ENCODE measurements at regions not wholly inside any gene's neighbourhood (a gene's known extent, or its start where the extent isn't known, plus 50 kb on each side); places are given as distances from the start of the nearest gene placed in this dataset.

DNA sequence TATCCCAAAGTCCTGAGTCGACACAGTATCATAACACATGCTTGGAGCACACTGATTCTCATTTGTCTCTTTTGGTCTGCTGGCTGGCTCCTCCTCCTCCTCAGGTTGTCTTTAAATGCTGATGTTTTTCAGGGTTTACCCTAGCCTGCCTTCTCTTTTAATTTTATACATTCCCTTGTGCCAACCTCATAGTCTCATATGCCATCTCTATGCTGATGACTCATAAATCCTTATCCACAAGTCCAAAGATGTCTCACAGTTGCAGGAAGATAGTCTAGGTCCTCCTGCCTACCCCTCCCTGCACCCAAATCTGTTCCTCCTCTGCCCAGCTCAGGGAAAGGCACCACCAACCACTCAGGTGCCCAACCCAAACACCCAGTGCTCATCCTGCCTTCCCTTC is 108.3 kb downstream of the SIPA1L2 start:
- Mint-ChIP-seq H3K9me3 (no peaks in the 10 kb centered on the region), H3K27ac (no peak overlapping the region), H3K27me3 (no peaks in the 10 kb centered on the region), H3K36me3 (ENCODE audit: low read depth) (no peaks in the 10 kb centered on the region), H3K4me3 (no peak overlapping the region), H3K4me1 (ENCODE audit: low read depth) (peaks cover 31% of the 10 kb centered on the region)
- intact Hi-C loops (cut with micrococcal nuclease), result no loop called here

DNA sequence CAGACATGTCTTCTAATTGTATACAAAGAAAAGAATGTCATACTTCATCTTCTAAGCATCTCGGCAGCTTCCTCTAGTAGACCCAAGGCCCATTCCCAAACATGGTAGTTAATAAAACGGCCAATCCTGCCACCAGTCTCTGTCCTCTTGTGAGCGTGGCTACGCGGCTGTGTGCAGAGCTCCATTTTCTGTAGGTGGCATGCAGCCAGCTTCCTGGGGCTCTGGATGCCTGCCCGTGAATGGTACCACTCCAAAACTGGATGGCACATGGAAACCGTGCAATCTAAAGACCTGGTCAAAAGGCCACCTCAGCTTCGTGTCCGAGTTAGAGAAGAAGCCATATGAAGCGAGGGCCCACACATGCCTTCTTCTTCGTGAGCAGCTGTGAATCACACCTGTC is 110.7 kb downstream of the SIPA1L2 start:
- Mint-ChIP-seq H3K9me3 (no peaks in the 10 kb centered on the region), H3K27ac (no peak overlapping the region), H3K4me3 (no peak overlapping the region), H3K36me3 (ENCODE audit: low read depth) (peaks cover 17% of the 10 kb centered on the region), H3K27me3 (no peaks in the 10 kb centered on the region), H3K4me1 (ENCODE audit: low read depth) (peaks cover 22% of the 10 kb centered on the region)
- intact Hi-C loops (cut with micrococcal nuclease), result no loop called here

DNA sequence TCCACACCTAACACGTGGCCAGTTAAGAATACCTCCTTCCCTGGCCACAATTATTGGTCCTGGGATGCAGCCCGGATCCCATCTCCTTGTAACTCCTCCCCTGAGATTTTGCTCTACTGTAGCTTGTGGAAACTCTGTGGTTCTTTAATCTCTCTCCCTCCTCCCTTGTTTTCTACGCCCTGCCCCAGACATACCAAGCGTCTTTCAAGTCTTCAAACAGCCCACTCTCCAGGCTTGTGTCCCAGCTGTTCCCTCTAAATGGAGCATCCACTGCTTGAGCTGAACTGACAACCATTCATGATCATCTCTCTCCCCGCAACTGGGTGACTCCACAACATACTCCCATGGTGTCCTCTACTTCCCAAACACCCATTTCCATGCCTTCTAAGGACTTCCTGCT is 111.6 kb downstream of the SIPA1L2 start:
- Mint-ChIP-seq H3K27ac (no peak overlapping the region), H3K36me3 (ENCODE audit: low read depth) (peaks cover 26% of the 10 kb centered on the region), H3K27me3 (no peaks in the 10 kb centered on the region), H3K9me3 (no peaks in the 10 kb centered on the region), H3K4me1 (ENCODE audit: low read depth) (peaks cover 22% of the 10 kb centered on the region), H3K4me3 (no peak overlapping the region)
- intact Hi-C loops (cut with micrococcal nuclease), result no loop called here

DNA sequence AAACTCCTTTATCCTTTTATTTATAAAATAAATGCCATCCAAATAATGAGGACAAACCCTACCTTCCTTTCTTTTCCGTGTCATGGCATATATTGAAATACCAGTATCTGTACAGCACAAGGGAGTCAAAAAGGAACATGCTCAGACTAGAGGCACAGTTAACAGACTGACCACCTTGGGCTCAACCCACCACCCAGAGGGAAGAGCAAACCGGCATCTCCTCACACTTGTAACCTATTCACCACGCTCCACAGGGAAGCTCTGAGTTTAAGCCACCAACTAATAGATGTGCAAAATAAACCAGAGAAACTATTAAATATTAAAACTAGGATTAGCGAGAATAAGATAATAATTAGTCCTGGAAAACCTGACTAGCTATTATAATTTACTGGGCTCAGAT is 112.7 kb downstream of the SIPA1L2 start:
- H3K9me3 Mint-ChIP-seq, result no peaks in the 10 kb centered on the region
- H3K27me3 Mint-ChIP-seq, result no peaks in the 10 kb centered on the region
- intact Hi-C loops (cut with micrococcal nuclease), result no loop called here
- no peak overlapping the region for H3K4me3 Mint-ChIP-seq
- peaks cover 30% of the 10 kb centered on the region for H3K36me3 Mint-ChIP-seq (ENCODE audit: low read depth)
- H3K4me1 Mint-ChIP-seq (ENCODE audit: low read depth), result peaks cover 23% of the 10 kb centered on the region
- H3K27ac Mint-ChIP-seq, result no peak overlapping the region

DNA sequence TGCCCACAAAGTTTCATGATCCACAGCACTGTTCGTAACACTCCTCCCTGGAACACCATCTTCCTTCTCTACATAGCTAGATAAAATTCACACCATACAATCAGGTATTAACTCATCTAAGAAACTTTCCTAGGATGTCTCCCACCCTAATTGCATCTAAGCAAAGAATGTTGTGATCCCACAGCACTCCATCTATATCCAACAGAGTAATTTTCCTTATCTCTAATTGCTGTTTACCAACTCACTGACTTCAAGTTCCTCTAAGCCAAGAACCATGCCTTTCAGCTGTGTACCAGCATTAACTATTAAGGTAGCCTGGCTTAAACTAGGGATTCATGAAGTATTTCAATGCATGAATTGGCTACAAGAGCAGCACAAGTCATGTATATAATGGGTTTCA is 114.2 kb downstream of the SIPA1L2 start:
- Mint-ChIP-seq H3K36me3 (ENCODE audit: low read depth) (peaks cover 36% of the 10 kb centered on the region), H3K4me3 (no peak overlapping the region), H3K27ac (no peak overlapping the region), H3K27me3 (no peaks in the 10 kb centered on the region), H3K4me1 (ENCODE audit: low read depth) (peaks cover 28% of the 10 kb centered on the region), H3K9me3 (no peaks in the 10 kb centered on the region)
- intact Hi-C loops (cut with micrococcal nuclease), result no loop called here

DNA sequence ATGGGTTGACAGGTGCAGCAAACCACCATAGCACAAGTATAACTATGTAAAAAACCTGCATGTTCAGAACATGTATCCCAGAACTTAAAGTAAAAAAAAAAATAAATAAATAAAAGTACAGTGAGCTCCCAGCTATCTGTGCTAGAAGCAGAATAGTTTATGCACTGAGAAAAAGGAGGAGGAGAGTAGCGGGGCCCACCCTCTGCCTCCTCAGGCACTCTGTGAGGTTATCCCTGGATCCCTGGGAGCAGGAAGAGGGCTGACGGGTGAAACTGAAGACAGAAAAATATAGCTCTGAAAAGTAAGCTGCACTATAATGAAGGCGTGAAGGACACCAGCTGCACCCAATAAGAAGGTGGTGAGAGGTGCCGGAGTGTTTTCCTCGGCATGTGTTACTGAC is 117.2 kb downstream of the SIPA1L2 start:
- no peak overlapping the region for H3K4me3 Mint-ChIP-seq
- H3K27me3 Mint-ChIP-seq, result no peaks in the 10 kb centered on the region
- H3K4me1 Mint-ChIP-seq (ENCODE audit: low read depth), result peaks cover 33% of the 10 kb centered on the region

DNA sequence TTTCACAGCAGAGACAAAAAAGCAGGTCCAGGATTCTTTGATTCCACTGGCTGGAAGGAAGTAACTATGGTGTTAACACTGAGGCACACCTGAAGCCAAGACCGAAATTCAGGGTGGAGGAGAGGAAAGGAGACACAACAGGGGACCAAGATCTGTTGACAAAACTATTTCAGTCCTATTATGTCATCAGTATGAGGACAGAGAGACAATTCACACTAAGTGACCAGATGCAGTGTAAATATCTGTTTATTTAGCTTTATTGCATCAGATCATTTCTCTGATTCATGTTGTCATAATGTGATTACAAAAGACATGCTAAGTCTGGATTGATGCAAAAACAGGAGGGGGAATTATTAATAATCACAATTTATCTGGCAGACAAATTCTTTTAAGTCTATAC is 118.8 kb downstream of the SIPA1L2 start:
- intact Hi-C loops (cut with micrococcal nuclease), result no loop called here
- no peaks in the 10 kb centered on the region for H3K27me3 Mint-ChIP-seq
- peaks cover 33% of the 10 kb centered on the region for H3K4me1 Mint-ChIP-seq (ENCODE audit: low read depth)
- no peak overlapping the region for H3K4me3 Mint-ChIP-seq
- no peaks in the 10 kb centered on the region for H3K9me3 Mint-ChIP-seq
- H3K27ac Mint-ChIP-seq, result no peak overlapping the region
- peaks cover 36% of the 10 kb centered on the region for H3K36me3 Mint-ChIP-seq (ENCODE audit: low read depth)

More for the DNA sequence above, 117.2 kb downstream of the SIPA1L2 start:
- Mint-ChIP-seq H3K27ac (no peak overlapping the region), H3K36me3 (ENCODE audit: low read depth) (peaks cover 36% of the 10 kb centered on the region), H3K9me3 (no peaks in the 10 kb centered on the region)
- intact Hi-C loops (cut with micrococcal nuclease), result no loop called here

DNA sequence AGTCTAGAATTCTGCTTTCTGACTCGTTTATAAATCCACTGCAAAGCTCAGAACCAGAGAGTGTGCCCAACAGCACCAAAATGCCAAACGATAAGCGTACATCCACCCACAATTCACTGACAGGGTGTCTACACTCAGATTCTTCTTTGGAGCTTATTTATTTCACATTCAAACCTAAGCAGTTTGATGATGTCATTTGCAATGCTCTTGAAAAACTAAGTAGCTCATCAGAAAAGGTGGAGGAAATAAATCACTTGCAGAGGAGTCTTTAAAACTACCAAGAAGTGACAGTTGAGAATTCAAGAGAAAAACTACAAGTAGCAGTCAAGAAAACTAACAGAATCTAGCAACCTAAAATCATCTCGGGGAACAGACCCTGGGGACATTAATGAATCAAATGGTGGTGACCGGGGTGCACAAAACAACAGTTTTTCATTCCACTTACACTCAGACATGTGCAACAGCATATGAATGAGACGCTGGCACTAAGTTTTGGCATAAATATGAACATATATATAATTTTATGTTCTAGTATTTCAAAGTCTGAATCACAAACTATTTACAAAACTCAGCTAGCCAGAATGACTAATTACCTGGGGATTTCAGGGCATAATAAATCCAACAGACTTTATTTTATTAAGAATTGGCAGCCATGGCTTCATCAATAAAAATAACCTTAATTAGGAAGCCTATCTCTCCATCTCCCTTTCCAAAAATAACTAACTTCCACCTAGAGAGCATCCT is 119.4 kb downstream of the SIPA1L2 start:
- Mint-ChIP-seq H3K9me3 (no peaks in the 10 kb centered on the region), H3K27ac (no peak overlapping the region), H3K4me1 (ENCODE audit: low read depth) (peaks cover 33% of the 10 kb centered on the region), H3K27me3 (no peaks in the 10 kb centered on the region), H3K4me3 (no peak overlapping the region), H3K36me3 (ENCODE audit: low read depth) (peaks cover 32% of the 10 kb centered on the region)
- intact Hi-C loops (cut with micrococcal nuclease), result no loop called here

DNA sequence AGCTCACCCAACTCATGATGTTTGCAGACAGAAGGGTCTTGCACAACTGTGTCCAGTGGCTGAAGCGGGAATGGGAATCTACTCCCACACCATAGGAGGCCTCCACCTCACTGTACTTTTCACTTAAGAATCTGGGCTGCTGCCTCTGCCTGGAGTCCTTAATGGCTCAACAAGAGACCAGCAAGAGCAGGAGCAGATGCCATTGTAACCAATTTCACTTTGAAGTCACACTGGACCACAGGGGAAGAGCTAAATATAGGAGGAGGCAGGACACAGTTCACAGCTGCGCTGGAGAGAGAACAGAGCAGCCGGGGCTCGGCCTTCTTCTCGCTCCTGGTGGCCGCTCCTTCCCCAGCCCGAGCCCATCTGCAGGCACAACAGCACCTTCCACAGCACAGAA is 120.4 kb downstream of the SIPA1L2 start:
- Mint-ChIP-seq H3K4me1 (ENCODE audit: low read depth) (peaks cover 33% of the 10 kb centered on the region), H3K27me3 (no peaks in the 10 kb centered on the region), H3K27ac (no peak overlapping the region), H3K4me3 (no peak overlapping the region), H3K36me3 (ENCODE audit: low read depth) (peaks cover 22% of the 10 kb centered on the region), H3K9me3 (no peaks in the 10 kb centered on the region)
- intact Hi-C loops (cut with micrococcal nuclease), result no loop called here

DNA sequence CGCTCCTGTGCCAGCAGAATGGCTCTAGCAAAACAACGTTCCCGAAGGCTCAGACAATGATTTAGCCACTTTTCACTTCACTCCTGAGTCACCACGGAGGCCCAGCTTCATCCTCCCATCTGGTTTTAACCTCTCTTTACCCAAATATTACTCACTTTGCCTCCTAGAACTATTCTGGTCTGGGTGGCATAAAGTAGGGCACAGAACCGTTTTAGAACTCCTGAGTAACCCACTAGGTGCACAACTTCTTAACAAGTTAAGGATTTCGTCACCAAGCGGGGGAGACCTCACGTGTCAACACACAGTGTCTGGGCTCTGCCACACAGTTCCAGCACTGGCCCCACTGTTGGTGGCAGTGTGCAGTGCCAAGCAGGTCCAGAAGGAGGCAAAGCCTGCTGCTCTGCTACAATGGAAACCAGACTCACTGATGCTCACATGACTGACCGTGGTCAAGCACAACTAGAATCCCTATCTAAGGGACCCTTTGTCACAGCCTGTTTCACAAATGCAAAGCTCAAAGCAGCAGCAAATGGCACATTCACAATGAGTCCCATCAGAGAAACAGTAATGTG is 121.7 kb downstream of the SIPA1L2 start:
- intact Hi-C loops (cut with micrococcal nuclease), result no loop called here
- Mint-ChIP-seq H3K4me3 (no peak overlapping the region), H3K9me3 (no peaks in the 10 kb centered on the region), H3K27me3 (no peaks in the 10 kb centered on the region), H3K36me3 (ENCODE audit: low read depth) (peaks cover 9% of the 10 kb centered on the region), H3K27ac (no peak overlapping the region), H3K4me1 (ENCODE audit: low read depth) (peaks cover 38% of the 10 kb centered on the region)

DNA sequence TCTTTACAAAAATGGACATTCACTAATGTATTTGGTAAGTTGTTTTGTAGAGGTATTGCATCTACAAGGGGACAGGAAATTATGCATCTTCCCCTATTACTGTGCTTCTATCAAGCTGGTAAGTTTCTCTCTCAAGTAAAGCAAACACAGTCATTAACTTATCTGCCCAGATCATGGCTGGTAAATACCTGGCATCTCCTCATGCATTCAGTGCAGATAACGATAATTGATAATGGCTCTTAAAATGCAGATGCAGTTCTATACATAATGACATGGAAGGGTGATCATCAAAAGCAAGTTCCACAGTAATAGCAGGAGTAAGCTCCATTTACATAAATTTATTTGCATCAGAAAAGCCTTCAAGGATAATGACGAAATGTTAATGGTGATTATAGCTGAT is 122.4 kb downstream of the SIPA1L2 start:
- intact Hi-C loops (cut with micrococcal nuclease), result no loop called here
- Mint-ChIP-seq H3K27me3 (no peaks in the 10 kb centered on the region), H3K4me1 (ENCODE audit: low read depth) (peaks cover 38% of the 10 kb centered on the region)

DNA sequence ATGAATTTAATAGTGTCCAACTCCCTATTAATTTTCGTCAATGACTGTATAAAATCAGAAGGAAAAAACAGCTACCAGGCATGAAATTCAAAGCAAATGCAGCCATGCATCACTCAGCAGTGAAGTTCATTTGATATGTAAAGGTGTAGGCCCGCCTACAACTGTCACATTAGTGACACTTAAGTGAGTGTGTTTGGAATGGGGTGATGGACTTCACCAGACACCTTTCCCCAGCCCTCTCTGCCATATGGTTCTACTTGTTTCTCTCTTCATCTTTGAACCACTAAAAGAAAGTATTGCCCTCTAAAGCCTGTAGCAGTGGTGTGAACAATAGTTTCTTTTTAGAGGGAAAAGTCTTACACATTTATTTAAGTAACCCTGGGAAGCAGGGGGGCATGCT is 124.0 kb downstream of the SIPA1L2 start:
- H3K36me3 Mint-ChIP-seq (ENCODE audit: low read depth), result no peaks in the 10 kb centered on the region
- no peaks in the 10 kb centered on the region for H3K9me3 Mint-ChIP-seq
- H3K27me3 Mint-ChIP-seq, result no peaks in the 10 kb centered on the region
- H3K27ac Mint-ChIP-seq, result no peak overlapping the region
- no peak overlapping the region for H3K4me3 Mint-ChIP-seq
- H3K4me1 Mint-ChIP-seq (ENCODE audit: low read depth), result peaks cover 23% of the 10 kb centered on the region
- intact Hi-C loops (cut with micrococcal nuclease), result no loop called here

More for the DNA sequence above, 122.4 kb downstream of the SIPA1L2 start:
- Mint-ChIP-seq H3K36me3 (ENCODE audit: low read depth) (peaks cover 6% of the 10 kb centered on the region), H3K4me3 (no peak overlapping the region), H3K9me3 (no peaks in the 10 kb centered on the region), H3K27ac (no peak overlapping the region)

DNA sequence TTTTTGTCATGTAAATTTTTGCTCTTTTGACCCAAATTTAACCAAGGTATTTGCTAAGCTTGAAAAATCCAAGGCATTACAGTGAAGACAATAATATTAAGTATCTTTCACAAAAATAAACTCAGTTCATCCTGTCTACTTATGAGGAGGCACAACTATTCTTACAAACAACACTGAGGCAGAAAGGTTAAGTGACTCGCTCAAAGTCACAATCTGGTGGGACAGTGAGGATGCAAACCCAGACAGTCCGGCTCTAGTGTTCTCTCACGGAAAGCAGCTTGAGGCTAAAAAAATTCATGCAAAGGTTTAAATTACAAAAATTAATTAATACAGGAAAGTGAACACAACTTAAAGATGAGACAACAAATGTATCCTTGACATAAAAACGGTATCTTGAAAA is 125.3 kb downstream of the SIPA1L2 start:
- peaks cover 19% of the 10 kb centered on the region for H3K4me1 Mint-ChIP-seq (ENCODE audit: low read depth)
- intact Hi-C loops (cut with micrococcal nuclease), result no loop called here
- H3K27ac Mint-ChIP-seq, result no peak overlapping the region

DNA sequence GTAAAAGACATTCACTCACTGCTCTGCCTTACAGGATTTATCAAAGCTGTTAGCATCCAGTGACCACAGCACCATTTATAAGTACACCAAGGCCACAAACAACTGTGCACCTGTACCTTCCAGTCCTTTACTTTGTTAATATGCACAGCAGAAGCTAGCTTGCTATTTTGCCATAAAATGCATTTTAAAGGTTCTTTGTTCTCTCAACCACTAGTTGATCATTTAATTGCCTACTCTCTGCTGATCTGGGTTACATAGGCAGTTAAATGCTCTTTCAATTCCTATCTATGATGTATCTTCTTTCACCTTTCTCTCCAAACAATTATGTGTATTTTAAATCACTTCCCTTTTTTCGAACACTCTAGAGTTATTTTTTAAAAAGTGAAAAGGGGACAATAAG is 126.4 kb downstream of the SIPA1L2 start:
- Mint-ChIP-seq H3K27me3 (no peaks in the 10 kb centered on the region), H3K4me1 (ENCODE audit: low read depth) (peaks cover 12% of the 10 kb centered on the region), H3K36me3 (ENCODE audit: low read depth) (no peaks in the 10 kb centered on the region), H3K4me3 (no peak overlapping the region), H3K27ac (no peak overlapping the region), H3K9me3 (no peaks in the 10 kb centered on the region)
- intact Hi-C loops (cut with micrococcal nuclease), result no loop called here

More for the DNA sequence above, 125.3 kb downstream of the SIPA1L2 start:
- no peak overlapping the region for H3K4me3 Mint-ChIP-seq
- no peaks in the 10 kb centered on the region for H3K36me3 Mint-ChIP-seq (ENCODE audit: low read depth)
- no peaks in the 10 kb centered on the region for H3K27me3 Mint-ChIP-seq
- H3K9me3 Mint-ChIP-seq, result no peaks in the 10 kb centered on the region

DNA sequence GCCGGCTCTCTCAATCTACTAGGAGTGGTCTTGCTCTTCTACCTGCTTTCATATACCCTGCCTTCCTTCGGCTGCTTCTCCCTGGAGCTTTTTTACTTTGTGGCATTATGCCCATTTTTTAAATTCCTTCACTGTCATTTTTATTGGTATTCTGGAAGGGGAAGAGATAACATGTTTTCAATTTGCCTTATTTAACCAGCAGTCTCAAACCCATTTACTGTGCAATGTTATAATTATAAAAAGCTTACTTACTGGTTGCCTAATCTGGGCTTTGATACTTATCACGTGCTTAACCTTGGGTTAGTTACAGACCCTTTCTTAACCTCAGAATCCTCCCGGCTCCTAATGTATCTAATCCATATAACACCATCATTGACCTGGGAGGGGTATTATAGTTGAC is 128.1 kb downstream of the SIPA1L2 start:
- intact Hi-C loops (cut with micrococcal nuclease), result no loop called here
- Mint-ChIP-seq H3K27me3 (no peaks in the 10 kb centered on the region), H3K4me3 (no peak overlapping the region), H3K27ac (no peak overlapping the region), H3K9me3 (no peaks in the 10 kb centered on the region), H3K4me1 (ENCODE audit: low read depth) (peaks cover 5% of the 10 kb centered on the region), H3K36me3 (ENCODE audit: low read depth) (no peaks in the 10 kb centered on the region)
